ENCODE measurements at regions not wholly inside any gene's neighbourhood (a gene's known extent, or its start where the extent isn't known, plus 50 kb on each side); places are given as distances from the start of the nearest gene placed in this dataset.

DNA sequence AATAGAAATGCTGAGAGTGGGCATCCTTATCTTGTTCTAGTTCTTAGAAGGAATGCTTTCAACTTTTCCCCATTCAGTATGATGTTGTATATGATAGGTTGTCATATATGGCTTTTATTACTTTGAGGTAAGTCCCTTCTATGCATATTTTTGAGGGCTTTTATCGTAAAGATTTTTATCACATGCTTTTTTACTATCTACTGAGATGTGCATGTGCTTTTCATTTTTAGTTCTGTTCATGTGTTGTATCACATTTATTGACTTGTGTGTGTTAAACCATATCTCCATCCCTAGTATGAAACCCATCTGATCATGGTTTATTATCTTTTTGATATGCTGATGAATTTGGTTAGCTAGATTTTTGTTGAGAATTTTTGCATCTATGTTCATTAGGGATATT lies 1008.8 kb downstream of the CNTNAP5 start:
- TF ChIP-seq, protein P1, sequence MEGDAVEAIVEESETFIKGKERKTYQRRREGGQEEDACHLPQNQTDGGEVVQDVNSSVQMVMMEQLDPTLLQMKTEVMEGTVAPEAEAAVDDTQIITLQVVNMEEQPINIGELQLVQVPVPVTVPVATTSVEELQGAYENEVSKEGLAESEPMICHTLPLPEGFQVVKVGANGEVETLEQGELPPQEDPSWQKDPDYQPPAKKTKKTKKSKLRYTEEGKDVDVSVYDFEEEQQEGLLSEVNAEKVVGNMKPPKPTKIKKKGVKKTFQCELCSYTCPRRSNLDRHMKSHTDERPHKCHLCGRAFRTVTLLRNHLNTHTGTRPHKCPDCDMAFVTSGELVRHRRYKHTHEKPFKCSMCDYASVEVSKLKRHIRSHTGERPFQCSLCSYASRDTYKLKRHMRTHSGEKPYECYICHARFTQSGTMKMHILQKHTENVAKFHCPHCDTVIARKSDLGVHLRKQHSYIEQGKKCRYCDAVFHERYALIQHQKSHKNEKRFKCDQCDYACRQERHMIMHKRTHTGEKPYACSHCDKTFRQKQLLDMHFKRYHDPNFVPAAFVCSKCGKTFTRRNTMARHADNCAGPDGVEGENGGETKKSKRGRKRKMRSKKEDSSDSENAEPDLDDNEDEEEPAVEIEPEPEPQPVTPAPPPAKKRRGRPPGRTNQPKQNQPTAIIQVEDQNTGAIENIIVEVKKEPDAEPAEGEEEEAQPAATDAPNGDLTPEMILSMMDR (IDR thresholded peaks at IDR 0.05) = no peak
- no peak for TF ChIP-seq POLR2A (IDR thresholded peaks at IDR 0.05)
